CD4-positive, alpha-beta T cell treated with Interleukin-15 for 1 hour (primary cell): ENCODE measurements at regions not wholly inside any gene's neighbourhood (a gene's known extent, or its start where the extent isn't known, plus 50 kb on each side); places are given as distances from the start of the nearest gene placed in this dataset.
"Not testable (repeated sequence)": the region's sequence is repeated elsewhere in the genome, so short reads cannot be mapped to it uniquely, and the experiment has no call there.

Experiments used
- DNase-seq: peaks from one replicate; pipeline ENCODE4 v3.0.0-alpha.2; 2020

DNA sequence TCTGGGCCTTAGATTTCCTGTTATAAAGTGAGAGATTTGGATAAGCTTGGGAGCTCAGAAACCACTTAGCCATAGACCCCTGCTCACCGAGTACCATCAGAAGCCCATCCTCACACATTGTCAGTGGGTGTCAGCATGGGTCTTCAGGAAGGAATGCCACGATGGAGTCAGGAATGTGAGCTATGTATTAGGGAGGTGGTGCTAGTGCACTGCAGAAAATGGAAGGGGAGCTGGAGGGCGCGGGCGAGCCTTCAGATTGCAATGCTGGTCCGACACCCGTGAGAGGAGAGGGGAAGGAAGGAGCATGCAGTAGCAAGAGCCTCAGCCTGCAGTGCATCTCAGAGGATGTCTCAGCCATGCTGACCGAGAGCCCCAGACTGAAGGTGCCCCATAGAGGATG lies 294.5 kb downstream of the FOXL1 start:
- DNase-seq: no peak

DNA sequence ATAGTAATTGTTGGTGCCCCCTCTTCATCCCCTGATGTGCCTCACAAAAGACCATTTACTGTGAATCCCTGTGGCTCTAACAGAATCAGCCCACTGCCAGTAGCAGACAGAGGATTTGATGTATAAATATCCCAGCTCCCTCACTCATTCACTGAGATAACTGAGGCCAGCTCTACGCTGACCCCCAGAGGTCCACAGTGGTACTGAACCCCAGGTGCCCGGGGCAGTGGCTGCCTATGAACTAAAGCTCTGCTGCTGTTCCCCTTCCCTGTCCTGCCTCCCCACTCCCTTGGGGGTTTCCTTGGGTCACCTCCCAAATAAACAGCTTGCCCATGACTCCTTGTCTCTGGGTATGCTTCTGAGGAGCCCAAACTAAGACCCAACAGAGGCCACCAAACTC lies 295.8 kb downstream of the FOXL1 start:
- DNase-seq: no peak

DNA sequence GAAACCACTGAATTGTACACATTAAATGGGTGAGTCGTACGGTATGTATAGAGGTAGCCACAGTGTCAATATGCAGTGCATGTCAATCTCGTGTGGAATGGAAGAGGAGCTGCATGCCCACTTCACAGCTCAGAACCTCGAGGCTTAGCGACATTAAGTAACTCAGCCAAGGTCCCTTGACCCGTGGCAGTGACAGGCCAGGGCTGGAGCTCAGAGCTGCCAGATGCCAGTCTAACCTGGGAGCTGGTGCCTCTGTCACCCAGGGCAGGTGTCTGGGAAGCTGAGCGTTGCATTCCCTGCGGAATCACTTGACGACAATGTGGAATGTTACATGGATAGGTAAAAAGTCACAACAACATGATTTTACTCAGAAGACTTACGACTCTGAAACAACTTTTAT lies 298.1 kb downstream of the FOXL1 start:
- DNase-seq: no peak

DNA sequence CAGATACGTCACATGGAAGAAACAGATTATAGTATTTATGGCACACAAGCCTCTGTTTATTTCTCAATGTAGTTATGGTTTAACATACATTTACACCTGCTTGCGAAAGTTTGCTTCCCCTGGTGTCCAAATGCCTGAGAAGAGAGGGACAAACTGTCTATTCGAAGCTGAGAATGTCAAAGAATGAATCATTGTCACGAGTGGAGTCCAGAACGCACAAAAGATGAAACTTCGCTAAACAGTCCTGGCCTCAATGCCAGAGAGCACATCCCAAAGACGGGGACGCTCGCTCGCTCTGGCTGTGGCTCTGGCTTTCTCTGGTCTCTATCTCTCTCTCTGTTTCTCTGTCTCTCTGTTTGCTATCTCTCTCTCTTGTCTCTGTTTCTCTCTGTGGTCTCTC lies 298.8 kb downstream of the FOXL1 start:
- no peak for DNase-seq

DNA sequence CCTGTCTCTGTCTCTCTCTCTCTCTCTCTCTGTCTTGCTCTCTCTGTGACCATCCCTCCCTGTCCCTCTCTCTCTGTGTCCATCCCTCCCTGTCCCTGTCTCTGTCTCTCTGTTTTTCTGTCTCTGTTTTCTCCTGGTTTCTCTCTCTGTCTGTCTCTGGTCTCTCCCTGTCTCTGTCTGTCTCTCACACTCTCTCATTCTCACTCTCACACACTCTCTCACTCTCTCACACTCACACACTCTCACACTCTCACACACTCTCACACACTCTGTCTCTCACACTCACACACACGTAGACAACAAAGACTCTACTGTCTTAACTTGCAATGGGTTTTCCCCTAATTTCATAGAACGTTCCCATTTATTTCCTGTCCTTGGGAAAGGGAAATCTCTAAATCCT lies 299.5 kb downstream of the FOXL1 start:
- DNase-seq: no peak

DNA sequence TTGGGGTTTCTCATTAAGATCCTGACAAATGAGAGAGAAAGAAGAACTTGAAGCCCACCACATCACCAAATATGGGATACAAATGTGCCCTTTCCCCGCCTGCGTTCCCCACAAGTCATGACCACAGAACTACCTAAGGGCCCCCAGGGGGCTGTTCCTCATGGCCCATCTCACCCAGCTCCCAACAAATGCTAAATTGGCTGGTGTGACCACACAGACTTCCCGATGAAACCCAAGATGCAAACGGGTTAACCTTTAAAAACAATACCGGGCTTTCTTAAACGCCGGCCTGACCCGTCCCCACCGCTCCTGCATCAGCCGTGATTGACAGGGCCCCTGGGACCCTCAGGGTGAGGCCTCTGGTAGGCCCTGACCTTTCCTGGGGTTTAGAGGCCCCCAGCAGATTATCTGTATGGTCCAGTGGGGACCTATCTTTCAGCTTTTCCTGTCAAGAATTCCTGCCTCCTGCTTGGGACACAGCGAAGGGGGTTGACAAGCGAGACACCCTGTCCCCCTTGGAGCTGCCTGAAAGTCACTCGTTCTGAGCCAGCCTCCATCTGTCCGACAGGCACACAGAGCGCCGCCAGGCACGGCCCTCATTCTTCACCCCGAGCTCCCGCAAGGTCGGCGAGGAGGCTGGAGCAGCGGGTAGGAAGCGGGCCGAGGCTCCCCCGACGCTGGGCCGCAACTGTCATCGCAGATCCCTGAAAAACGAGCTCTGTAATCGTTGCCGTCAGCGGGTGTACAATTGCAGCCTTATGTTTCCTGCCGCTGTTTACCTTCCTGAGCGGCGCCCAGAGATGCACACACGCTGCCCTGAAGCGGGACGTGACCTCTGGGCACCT lies 300.1 kb downstream of the FOXL1 start:
- DNase-seq: no peak

DNA sequence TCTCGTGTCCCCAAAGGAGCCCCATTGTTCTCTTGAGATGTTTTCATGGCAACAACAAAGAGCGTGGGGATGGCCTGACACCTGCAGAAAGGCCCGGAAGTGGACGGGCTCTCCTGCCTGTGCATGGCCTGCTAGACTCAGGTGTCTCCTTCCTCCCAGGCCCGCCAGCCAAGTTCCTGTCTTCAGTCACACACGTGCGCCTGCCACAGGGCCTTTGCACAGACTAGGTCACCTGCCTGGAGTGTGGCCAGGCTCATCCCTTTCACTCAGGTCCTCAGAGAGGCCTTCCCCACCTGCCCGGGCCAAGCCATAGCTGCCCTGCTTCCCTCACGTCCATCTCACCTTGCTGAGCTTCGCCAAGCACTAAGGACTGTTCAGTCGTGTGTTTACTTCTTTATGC lies 300.9 kb downstream of the FOXL1 start:
- DNase-seq: no peak

DNA sequence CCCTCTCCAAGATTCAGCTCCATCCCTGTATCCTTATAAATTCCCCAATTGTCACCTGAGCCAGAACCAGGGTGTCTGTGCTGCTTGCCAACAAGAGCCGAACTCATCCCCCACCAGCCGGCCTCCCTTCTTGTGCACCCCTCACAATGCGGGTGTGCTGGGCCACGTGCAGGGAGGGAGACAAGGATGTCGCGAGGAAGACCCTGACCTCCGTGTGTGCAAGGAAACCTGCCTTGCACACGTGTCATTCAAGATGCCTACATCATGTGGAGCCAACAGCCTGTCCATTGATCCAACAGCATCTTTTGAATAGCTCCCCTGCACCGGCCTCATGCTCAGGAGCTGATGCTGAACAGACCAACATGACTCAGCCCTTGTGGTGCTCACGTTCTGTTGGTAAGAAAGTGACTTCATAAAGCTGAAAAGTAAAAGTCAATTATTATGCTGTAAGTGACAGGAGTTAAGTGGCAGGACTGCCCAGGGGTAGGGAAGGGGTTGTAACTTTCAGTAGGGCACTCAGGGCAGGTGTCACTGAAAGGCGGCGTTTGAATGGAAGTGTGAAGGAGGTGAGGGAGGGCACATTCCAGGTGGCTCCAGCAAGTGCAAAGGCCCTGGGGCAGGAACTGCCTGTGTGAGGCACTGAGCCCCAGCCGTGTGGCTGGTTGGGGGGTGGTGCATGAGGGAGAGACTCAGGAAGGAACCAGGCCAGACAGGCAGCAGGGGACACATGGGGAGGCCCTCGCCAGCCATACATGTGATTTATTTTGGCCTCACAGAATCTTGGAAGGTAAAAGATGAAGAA lies 302.2 kb downstream of the FOXL1 start:
- no peak for DNase-seq

DNA sequence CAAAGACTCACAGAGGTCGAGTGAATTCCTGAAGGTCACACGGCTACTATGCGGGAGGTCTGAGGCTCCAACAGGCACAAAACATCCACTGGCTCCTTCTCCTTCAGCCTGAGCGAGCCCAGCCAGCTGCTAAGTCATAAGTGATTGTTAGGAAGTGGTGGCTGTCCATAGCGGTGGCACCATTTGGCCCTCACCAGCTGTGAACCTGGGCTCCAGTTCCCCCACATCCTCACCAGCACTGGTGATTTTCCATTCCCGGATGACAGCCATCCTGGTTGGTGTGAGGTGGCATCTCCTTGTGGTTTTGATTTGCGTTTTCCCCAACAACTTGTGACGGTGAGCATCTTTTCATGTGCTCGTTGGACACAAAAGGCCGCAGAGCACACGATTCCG lies 302.8 kb downstream of the FOXL1 start:
- DNase-seq: no peak

DNA sequence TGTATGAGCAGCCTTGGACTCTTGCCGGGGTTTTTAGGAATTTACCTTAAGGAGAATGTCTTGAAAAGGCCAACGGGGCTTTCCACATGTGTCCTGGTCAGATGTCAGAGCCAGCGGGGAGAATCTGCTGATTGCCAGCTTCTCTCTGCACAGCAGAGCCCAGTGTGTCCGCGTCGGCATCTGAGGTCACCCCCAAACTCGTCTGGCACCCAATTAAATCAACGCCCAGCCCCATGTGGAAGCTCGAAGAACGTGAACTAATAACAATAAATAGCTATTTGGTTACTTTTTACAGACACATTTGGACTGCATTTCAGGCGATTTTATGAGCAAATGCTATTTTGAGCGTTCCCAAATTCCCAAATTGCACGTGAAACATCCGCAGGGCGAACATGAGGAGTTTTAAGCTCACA lies 303.5 kb downstream of the FOXL1 start:
- DNase-seq: no peak

DNA sequence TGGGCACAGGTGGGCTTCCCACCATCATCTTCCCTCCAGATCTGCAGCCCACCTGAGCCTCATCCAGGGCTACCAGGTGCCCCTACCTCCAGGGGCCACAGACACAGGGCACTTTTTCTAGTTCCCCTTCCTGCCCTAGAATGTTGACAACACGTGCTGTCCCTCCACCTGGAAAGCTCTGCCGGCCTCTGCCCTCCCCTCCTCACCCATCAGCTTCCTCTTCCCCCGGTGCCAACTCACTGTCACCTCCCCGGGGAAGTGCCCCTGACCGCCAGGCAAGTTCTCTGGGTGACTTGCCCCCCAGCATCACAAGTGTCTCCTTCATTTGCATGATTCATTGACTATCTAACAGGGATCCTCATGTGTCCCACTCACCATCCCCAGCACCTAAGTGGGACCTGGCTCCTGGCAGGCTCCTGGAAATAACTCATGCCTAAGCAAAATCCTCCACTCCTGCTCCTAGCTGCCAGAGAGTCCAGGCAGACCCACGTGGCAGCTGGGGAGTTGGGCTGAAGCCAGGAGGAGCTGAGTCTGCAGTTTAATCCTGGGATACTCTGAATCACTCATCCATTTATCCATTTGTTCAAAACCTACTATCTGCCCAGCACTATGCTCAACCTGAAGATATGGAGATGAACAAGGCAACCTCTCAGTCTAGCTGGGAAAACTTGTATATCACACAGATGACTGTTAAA lies 304.4 kb downstream of the FOXL1 start:
- no peak for DNase-seq

DNA sequence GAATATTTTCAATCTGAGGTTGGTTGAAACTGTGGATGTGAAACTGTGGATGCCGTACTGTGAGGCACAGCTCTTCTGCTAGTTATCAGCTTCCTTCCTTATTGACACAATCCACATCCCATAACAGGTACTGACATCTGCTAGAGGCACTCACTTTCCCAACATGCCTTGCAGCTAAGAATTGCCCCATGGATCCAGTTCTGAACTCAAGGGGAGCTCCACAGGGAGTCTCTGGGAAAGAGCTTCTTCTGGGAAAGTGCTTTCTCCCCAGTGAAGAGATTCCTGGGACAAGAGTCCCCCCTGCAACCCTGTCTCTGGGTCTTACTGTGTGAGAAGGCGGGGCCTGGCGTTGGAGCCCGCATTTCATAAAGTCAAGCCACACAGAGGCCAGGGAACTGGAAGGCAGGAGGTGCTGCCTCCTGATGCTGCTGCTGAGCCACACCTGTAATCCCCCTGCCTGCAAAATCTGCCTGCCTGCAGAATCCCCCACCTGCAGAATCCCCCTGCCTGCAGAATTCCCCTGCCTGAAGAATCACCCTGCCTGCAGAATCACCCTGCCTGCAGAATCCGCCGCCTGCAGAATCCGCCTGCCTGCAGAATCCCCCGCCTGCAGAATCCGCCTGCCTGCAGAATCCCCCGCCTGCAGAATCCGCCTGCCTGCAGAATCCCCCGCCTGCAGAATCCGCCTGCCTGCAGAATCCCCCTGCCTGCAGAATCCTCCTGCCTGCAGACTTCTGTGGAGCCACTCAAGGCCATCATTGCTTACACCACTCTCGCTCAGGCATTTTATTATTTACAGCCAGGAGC lies 305.4 kb downstream of the FOXL1 start:
- DNase-seq: no peak

DNA sequence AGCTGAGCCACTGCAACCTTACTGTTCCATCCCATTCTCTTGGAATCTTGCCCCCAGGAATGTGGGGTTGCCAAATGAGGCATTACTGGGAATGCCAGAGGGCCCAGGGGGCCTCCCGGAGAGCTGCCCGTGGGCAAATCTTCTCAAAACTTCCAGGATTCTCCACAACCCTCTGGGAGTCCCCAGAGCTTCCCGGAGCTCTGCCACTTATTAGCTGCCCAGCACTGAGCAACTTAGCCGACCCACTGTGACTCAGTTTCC lies 306.0 kb downstream of the FOXL1 start:
- DNase-seq: no peak

DNA sequence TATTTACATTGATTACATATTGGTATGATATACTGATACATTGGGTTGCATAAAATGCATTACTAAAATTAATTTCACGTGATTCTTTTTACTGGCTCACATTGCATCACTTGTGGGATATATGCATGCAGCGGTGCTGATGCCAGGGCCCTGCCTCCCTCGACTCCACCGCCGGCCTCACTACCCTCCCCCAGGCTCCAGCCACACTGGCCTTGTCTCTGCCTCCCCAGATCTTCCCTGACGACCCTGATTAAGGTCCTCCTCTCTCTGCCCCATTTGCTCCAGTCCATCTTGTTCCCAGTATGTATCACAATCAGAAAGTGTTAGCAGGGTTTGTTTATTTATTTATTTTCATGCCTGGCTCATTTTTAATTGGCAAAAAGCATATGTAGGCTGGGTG lies 306.8 kb downstream of the FOXL1 start:
- no peak for DNase-seq

DNA sequence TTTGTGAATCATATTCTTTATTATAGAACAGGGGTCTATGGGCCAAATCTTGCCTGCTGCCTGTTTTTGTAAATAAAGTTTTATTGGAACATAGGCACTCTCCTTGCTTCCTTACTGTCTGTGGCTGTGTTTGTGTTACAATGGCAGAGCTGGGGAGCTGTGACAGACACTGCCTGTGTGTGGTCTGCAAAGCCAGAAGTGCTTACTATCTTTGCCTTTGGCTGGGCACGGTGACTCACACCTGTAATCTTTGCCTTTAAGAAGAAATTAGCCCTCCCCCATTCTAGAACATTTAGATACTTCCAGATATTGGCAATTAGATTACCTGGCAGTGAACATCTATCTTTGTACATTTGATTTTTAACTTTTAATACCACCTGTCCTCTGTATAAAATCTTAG lies 308.3 kb downstream of the FOXL1 start:
- no peak for DNase-seq

DNA sequence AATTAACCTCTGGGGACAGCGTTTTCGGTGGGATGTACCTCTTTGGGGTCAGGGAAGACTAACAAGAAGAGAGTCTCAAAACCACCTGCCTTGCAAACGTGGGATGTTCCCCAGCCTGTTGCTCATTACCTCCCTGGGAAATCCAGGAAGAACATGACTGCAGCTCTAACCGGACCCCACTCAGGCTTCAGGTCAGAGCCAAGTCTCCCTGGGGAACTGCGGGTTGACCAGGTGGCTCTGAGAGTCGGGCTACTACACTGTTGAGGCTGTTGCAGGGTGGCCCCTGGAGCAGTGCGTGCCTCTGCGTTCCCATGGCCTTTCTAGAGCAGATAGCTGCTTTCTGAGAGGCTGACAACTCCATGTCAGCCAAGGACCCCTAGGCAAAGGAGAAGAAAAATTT lies 309.1 kb downstream of the FOXL1 start:
- no peak for DNase-seq

DNA sequence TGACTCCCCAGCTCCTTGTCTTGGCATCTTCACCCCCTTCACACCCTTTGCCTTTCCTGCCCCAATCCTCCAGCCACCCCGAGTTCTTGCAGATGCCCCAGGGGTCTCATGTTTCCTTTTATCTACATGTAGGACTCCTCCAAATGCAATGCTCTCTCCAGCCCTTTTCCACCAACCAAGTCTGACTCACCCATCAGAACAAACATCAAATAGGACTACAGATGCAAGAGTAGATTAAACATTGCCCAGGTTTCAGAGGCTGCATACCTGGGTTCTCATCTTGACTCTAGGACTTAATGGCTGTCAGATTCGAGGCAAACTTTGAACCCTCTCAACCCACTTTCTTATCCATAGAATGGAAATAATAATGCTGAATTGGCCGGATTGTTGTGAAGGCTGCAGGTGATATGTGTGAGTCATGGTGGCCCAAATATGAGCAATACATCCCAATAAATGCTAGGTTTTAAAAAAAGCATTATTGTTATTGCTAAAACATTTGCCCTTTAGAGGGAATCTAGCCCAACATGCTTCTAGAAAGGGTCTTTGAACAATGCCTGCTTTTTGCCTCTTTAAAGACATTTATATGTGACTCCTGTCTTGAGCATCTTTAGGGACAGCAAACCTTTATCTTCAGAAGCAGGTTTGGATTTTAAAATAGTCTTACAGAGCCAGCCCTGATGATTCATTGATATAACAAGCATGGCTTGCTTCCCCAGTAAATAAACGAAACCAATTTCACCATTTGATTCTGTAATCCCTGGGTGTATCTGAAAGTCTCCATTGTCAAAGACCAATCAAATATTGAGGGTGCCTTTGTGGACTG lies 310.1 kb downstream of the FOXL1 start:
- no peak for DNase-seq

DNA sequence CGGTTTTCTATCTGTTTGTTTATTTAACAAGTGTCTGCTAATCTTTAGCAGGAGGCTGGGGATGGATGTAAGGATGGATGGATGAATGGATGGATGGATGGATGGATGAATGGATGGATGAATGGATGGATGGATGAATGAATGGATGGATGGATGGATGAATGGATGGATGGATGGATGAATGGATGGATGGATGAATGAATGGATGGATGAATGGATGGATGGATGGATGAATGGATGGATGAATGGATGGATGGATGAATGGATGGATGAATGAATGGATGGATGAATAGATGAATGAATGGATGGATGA lies 310.7 kb downstream of the FOXL1 start:
- DNase-seq: not testable (repeated sequence)

DNA sequence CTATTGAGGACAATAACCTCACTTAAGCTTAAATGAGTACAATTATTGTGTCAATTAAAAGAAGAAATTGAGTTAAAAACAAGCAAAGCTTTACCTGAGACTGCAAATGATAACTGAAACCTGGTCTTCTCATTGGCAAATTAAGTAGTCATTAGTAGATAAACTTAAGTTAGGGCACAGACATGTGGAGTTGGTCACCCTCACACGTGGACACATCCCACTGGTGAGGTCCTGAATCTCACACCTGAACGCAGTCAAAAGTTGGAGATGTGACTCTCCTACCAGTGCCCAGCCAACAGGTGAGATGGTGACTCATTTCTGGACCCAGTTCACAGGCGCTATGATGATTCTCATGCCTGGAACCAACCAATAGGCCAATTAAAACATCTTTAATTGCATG lies 311.6 kb downstream of the FOXL1 start:
- no peak for DNase-seq

DNA sequence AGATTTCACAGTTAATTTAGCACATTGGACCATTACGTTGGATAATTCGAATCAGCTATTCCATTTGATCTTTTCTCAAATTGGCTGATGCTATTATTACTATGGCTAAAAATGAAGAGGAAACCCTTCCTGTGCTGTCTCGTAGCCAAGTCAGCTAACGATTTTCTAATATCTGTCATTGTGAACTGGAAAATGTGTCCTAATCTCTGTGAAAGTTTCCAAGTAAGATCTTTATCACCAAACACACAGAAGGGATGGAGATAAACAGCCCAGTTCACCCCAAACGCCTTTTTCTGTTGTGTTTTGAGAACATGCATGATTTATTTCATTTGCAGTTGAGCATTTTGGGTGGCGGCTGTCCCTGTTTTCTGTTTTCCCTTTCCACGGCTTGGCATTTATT lies 312.8 kb downstream of the FOXL1 start:
- DNase-seq: no peak

DNA sequence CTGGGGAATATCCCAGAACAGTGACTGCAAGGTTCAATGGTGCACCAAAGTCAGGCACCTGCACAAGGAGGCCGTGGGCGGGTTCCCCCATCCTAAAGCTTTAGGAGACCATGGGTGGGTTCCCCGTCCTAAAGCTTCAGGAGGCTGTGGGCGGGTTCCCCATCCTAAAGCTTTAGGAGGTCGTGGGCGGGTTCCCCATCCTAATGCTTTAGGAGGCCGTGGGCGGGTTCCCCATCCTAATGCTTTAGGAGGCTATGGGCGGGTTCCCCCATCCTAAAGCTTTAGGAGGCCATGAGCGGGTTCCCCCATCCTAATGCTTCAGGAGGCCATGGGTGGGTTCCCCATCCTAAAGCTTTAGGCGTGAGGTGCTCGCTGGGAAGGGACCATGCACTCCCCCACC lies 313.3 kb downstream of the FOXL1 start:
- no peak for DNase-seq

DNA sequence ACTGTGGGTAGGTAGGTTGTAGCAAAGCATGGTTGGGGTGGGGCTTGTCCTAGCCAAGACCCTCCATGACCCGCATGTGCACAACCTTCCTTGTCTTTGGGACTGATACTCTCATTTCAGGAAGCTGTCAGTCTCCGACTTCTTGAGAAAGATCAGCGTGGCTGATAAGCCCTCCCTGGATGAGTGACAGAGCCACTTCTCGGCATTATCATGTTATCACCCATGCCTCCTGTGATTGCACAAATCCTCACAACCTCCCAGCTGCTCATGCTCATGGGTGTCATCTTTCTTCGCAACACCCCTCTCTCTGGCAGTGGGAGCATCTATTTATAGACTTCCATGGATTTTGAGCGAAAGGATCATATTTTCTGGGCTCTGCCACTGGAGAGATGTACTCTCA lies 314.2 kb downstream of the FOXL1 start:
- DNase-seq: no peak

DNA sequence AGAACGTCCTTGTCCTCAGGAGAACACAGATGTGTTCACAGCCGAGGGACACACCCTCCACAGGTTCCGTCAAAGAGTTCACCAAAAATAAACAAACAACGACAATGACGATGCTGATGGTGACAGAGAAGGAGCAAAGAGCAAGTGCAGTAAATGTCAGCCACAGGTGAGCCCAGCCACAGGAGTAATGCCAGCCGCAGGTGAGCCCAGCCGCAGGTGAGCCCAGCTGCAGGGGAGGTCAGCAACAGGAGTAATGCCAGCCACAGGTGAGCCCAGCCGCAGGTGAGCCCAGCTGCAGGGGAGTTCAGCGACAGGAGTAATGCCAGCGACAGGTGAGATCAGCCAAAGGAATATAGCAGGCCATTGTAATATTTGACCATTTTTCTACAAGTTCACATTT lies 315.2 kb downstream of the FOXL1 start:
- DNase-seq: no peak
